SK-N-SH (cell line): ENCODE measurements at regions not wholly inside any gene's neighbourhood (a gene's known extent, or its start where the extent isn't known, plus 50 kb on each side); places are given as distances from the start of the nearest gene placed in this dataset.

Source experiments
- CTCF ChIA-PET: fragments of 300-600, 350-600 bp; formaldehyde crosslinking; extraction: SDS; loops from one replicate; lab custom pipeline; 2021; lab: Yijun Ruan, JAX
- POLR2A ChIA-PET: fragments of 350-600 bp; sonication (Branson Sonifier 250); formaldehyde crosslinking; extraction: SDS; loops from one replicate; lab custom pipeline; 2020; ENCODE audit warnings: antibody characterized with exemption, inconsistent platforms; lab: Yijun Ruan, JAX
- DNase-seq: peaks from one replicate; pipeline ENCODE4 v3.0.0; 2012
- H2AFZ ChIP-seq: fragments of 200-600 bp; sonication (generic); 2 replicates; pipeline ENCODE4 v1.8.1; 2016; ENCODE audit warnings: antibody characterized with exemption, mild to moderate bottlenecking, low read depth
- H3F3A ChIP-seq: fragments of 200-600 bp; sonication (generic); replicated peaks from 2 replicates; pipeline ENCODE3; 2016; ENCODE audit warnings: antibody characterized with exemption, mild to moderate bottlenecking; ENCODE audit not compliant: insufficient read depth
- H3K27ac ChIP-seq, 2 experiments: fragments of 200-500 bp in 1 of 2; fragments of 200-600 bp in 1 of 2; sonication (Bioruptor generic) in 1 of 2; sonication (generic), shearing (Covaris generic) in 1 of 2; 2 replicates each; pipeline versions ENCODE4 v1.5.1 to v1.6.1; 2014 to 2016; ENCODE audit warnings: low read depth in 2 of 2, inconsistent platforms in 1 of 2, low read length in 1 of 2, mild to moderate bottlenecking in 1 of 2, mixed read lengths in 1 of 2
- H3K27me3 ChIP-seq: fragments of 200-600 bp; sonication (generic), shearing (Covaris generic); 2 replicates; pipeline ENCODE4 v1.6.1; 2016; ENCODE audit warnings: mixed run types; ENCODE audit not compliant: insufficient read depth
- H3K36me3 ChIP-seq, 2 experiments: fragments of 200-500 bp in 1 of 2; fragments of 200-600 bp in 1 of 2; sonication (Bioruptor generic) in 1 of 2; sonication (generic) in 1 of 2; replicated peaks in 1 of 2; 2 replicates each; pipeline versions ENCODE3 to v1.5.1; 2014 to 2016; ENCODE audit warnings: low read length in 1 of 2, mild to moderate bottlenecking in 1 of 2; ENCODE audit not compliant: insufficient read depth in 2 of 2, control insufficient read depth in 1 of 2
- H3K4me1 ChIP-seq, 2 experiments: fragments of 200-500 bp in 1 of 2; fragments of 200-600 bp in 1 of 2; sonication (Bioruptor generic) in 1 of 2; sonication (generic), shearing (Covaris generic) in 1 of 2; 2 replicates each; pipeline versions ENCODE4 v1.5.1 to v1.6.1; 2014 to 2016; ENCODE audit warnings: low read depth in 1 of 2, low read length in 1 of 2, mixed run types in 1 of 2; ENCODE audit not compliant: insufficient read depth in 2 of 2, control insufficient read depth in 1 of 2
- H3K4me2 ChIP-seq: fragments of 200-600 bp; sonication (generic), shearing (Covaris generic); 2 replicates; pipeline ENCODE4 v1.6.1; 2017; ENCODE audit warnings: mixed run types
- H3K4me3 ChIP-seq, 2 experiments: fragments of 200-500 bp in 1 of 2; fragments of 200-600 bp in 1 of 2; sonication (Bioruptor generic) in 1 of 2; sonication (generic), shearing (Covaris generic) in 1 of 2; 2 replicates each; pipeline versions ENCODE4 v1.5.1 to v1.8.1; 2014 to 2016; ENCODE audit warnings: low read depth in 2 of 2, inconsistent platforms in 1 of 2, low read length in 1 of 2, mild to moderate bottlenecking in 1 of 2, mixed read lengths in 1 of 2, moderate library complexity in 1 of 2
- H3K79me2 ChIP-seq: fragments of 200-600 bp; sonication (generic); 2 replicates; pipeline ENCODE4 v1.8.1; 2017; ENCODE audit warnings: mild to moderate bottlenecking; ENCODE audit not compliant: insufficient read depth
- H3K9ac ChIP-seq: fragments of 200-600 bp; sonication (generic); 2 replicates; pipeline ENCODE4 v1.6.1; 2017; ENCODE audit warnings: mixed run types
- H3K9me2 ChIP-seq: fragments of 200-600 bp; sonication (generic); 2 replicates; pipeline ENCODE4 v1.6.1; 2017; ENCODE audit warnings: mixed run types
- H3K9me3 ChIP-seq: fragments of 200-600 bp; sonication (generic); 2 replicates; pipeline ENCODE4 v1.6.1; 2017; ENCODE audit warnings: mixed run types, mild to moderate bottlenecking, moderate library complexity
- H4K20me1 ChIP-seq: fragments of 200-600 bp; sonication (generic); 2 replicates; pipeline ENCODE4 v1.6.1; 2017; ENCODE audit warnings: mild to moderate bottlenecking, mixed run types; ENCODE audit not compliant: insufficient read depth
- CHD2 ChIP-seq: fragments of 150-350 bp; IDR thresholded peaks from 2 replicates; pipeline ENCODE4 v1.6.1; 2018; ENCODE audit warnings: low read length; ENCODE audit not compliant: partially characterized antibody
- ELF1 ChIP-seq: IDR thresholded peaks from 2 replicates; pipeline ENCODE4 v1.4.0; 2012
- EP300 ChIP-seq, 2 experiments: IDR thresholded peaks; 2 replicates each; pipeline versions ENCODE4 v1.4.0 to v1.6.1; 2012; ENCODE audit warnings: borderline replicate concordance in 1 of 2, low read depth in 1 of 2, low read length in 1 of 2
- FOXM1 ChIP-seq: IDR thresholded peaks from 2 replicates; pipeline ENCODE4 v1.4.0; 2012; ENCODE audit warnings: low read depth, mild to moderate bottlenecking
- GABPA ChIP-seq: IDR thresholded peaks from 2 replicates; pipeline ENCODE4 v1.4.0; 2012; ENCODE audit warnings: low read depth, mild to moderate bottlenecking
- IRF3 ChIP-seq: fragments of 150-350 bp; IDR thresholded peaks from 2 replicates; pipeline ENCODE4 v1.6.1; 2016; ENCODE audit warnings: mild to moderate bottlenecking, low read depth, low read length
- JUND ChIP-seq: IDR thresholded peaks from 2 replicates; pipeline ENCODE4 v1.4.0; 2012
- MAX ChIP-seq: IDR thresholded peaks from 2 replicates; pipeline ENCODE4 v1.4.0; 2012; ENCODE audit warnings: low read depth
- MXI1 ChIP-seq: IDR thresholded peaks from 2 replicates; pipeline ENCODE4 v1.6.1; 2012; ENCODE audit warnings: mild to moderate bottlenecking, low read depth, low read length, improper control_type of control experiment
- NFIC ChIP-seq: IDR thresholded peaks from 2 replicates; pipeline ENCODE4 v1.4.0; 2012; ENCODE audit warnings: borderline replicate concordance
- NRF1 ChIP-seq: IDR thresholded peaks from 2 replicates; pipeline ENCODE4 v1.6.1; 2012; ENCODE audit warnings: low read depth, mild to moderate bottlenecking, low read length
- POLR2AphosphoS5 ChIP-seq: IDR thresholded peaks from 2 replicates; pipeline ENCODE4 v1.6.1; 2012; ENCODE audit warnings: low read depth, low read length
- RAD21 ChIP-seq: IDR thresholded peaks from 2 replicates; pipeline ENCODE4 v1.6.1; 2012; ENCODE audit warnings: mild to moderate bottlenecking, low read length
- SIN3A ChIP-seq: IDR thresholded peaks from 2 replicates; pipeline ENCODE4 v1.6.1; 2012; ENCODE audit warnings: low read depth, mild to moderate bottlenecking, low read length, moderate library complexity, borderline replicate concordance
- SMC3 ChIP-seq: IDR thresholded peaks from 2 replicates; pipeline ENCODE4 v1.6.1; 2012; ENCODE audit warnings: low read depth, low read length, improper control_type of control experiment
- TAF1 ChIP-seq: IDR thresholded peaks from 2 replicates; pipeline ENCODE4 v1.6.1; 2012; ENCODE audit warnings: low read depth, mild to moderate bottlenecking, low read length, moderate library complexity, borderline replicate concordance
- WGBS: methylation state at CpG from one replicate; pipeline ENCODE4 v1.1.6; 2017; ENCODE audit warnings: low lambda C conversion rate; 5-methylcytosine and 5-hydroxymethylcytosine counted together
- TF ChIP-seq, protein P1 (sequence below): IDR thresholded peaks from 2 replicates; pipeline ENCODE4; 2012
- TF ChIP-seq, protein P2 (sequence below): IDR thresholded peaks from 2 replicates; pipeline ENCODE4 v1.4.0; 2012; ENCODE audit warnings: low read depth, borderline replicate concordance
- TF ChIP-seq, protein P3 (sequence below): IDR thresholded peaks from 2 replicates; pipeline ENCODE4 v1.6.1; 2012; ENCODE audit warnings: mild to moderate bottlenecking, low read depth, low read length, moderate library complexity

- ChIA-PET CTCF (no interaction called here), POLR2A (no interaction called here)
- Histone ChIP-seq H3K4me2 (no peak overlapping the region), H3K9ac (no peak overlapping the region), H3K4me1 (no peaks in the 10 kb centered on the region; a peak in 1 of 4 replicates), H3K9me3 (peaks cover 3% of the 10 kb centered on the region; the same call in 1 of the 2 replicates), H4K20me1 (no peaks in the 10 kb centered on the region), H3K4me3 (no peak overlapping the region), H3K27me3 (no peaks in the 10 kb centered on the region), H2AFZ (no peak overlapping the region), H3F3A (no peaks in the 10 kb centered on the region), H3K36me3 (no peaks in the 10 kb centered on the region), H3K79me2 (no peaks in the 10 kb centered on the region), H3K9me2 (no peaks in the 10 kb centered on the region), H3K27ac (no peak overlapping the region)
- no peak for DNase-seq
- TF ChIP-seq POLR2AphosphoS5 = no peak
- TF ChIP-seq, protein P1, sequence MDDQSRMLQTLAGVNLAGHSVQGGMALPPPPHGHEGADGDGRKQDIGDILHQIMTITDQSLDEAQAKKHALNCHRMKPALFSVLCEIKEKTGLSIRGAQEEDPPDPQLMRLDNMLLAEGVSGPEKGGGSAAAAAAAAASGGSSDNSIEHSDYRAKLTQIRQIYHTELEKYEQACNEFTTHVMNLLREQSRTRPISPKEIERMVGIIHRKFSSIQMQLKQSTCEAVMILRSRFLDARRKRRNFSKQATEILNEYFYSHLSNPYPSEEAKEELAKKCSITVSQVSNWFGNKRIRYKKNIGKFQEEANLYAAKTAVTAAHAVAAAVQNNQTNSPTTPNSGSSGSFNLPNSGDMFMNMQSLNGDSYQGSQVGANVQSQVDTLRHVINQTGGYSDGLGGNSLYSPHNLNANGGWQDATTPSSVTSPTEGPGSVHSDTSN = no peak
- no peak for TF ChIP-seq RAD21
- no peak for TF ChIP-seq CHD2
- no peak for TF ChIP-seq SIN3A
- TF ChIP-seq GABPA = no peak
- TF ChIP-seq FOXM1 = no peak
- no peak for TF ChIP-seq TAF1
- no peak for TF ChIP-seq MXI1
- TF ChIP-seq, protein P2, sequence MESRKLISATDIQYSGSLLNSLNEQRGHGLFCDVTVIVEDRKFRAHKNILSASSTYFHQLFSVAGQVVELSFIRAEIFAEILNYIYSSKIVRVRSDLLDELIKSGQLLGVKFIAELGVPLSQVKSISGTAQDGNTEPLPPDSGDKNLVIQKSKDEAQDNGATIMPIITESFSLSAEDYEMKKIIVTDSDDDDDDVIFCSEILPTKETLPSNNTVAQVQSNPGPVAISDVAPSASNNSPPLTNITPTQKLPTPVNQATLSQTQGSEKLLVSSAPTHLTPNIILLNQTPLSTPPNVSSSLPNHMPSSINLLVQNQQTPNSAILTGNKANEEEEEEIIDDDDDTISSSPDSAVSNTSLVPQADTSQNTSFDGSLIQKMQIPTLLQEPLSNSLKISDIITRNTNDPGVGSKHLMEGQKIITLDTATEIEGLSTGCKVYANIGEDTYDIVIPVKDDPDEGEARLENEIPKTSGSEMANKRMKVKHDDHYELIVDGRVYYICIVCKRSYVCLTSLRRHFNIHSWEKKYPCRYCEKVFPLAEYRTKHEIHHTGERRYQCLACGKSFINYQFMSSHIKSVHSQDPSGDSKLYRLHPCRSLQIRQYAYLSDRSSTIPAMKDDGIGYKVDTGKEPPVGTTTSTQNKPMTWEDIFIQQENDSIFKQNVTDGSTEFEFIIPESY = no peak
- no peak for TF ChIP-seq JUND
- TF ChIP-seq NRF1 = no peak
- TF ChIP-seq SMC3 = no peak
- no peak for TF ChIP-seq EP300 (IDR thresholded peaks at IDR 0.05; ENCODE audit: borderline replicate concordance in 1 of 2, low read depth in 1 of 2, low read length in 1 of 2)
- 34% methylated on average over 4 of the region's 4 CpGs for WGBS
Measured at GRCh38 chr4:189313064-189313463, 627.6 kb upstream of the FRG1 start.

DNA sequence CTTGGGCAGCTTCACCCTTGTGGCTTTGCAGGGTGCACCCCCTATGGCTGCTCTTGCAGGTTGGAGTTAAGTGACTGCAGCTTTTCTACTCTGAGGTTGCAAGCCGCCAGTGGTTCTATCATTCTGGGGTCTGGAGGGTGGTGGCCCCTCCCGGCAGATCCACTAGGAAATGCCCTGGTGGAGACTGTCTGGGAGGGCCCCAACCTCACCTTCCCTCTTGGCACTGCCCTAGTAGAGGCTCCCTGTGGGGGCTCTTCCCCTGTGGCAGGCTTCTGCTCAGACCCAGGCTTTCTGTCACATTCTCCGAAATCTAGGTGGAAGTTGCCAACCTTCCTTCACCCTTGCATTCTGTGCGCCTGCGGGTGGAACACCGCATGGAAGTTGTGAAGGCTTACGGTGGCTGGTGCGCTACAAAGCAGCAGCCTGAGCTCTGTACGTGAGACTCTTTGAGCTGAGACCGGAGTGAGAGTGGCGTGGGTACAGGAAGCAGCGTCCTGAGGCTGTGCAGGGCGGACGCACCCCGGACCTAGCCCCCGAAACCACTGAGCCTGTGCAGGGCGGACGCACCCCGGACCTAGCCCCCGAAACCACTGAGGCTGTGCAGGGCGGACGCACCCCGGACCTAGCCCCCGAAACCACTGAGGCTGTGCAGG lies 626.7 kb upstream of the FRG1 start:
- POLR2A ChIA-PET = no interaction called here
- no peak overlapping the region for H3K9ac ChIP-seq
- no peak for DNase-seq
- no peaks in the 10 kb centered on the region for H3F3A ChIP-seq
- no peaks in the 10 kb centered on the region for H3K27me3 ChIP-seq
- no peaks in the 10 kb centered on the region for H3K9me2 ChIP-seq
- no peak overlapping the region for H3K4me3 ChIP-seq
- H3K4me1 ChIP-seq = no peaks in the 10 kb centered on the region; a peak in 1 of 4 replicates
- TF ChIP-seq MXI1 (no peak), ELF1 (no peak), NRF1 (no peak), FOXM1 (no peak), MAX (no peak), SIN3A (no peak), NFIC (no peak), CHD2 (no peak), JUND (no peak), IRF3 (no peak)
- TF ChIP-seq, protein P3, sequence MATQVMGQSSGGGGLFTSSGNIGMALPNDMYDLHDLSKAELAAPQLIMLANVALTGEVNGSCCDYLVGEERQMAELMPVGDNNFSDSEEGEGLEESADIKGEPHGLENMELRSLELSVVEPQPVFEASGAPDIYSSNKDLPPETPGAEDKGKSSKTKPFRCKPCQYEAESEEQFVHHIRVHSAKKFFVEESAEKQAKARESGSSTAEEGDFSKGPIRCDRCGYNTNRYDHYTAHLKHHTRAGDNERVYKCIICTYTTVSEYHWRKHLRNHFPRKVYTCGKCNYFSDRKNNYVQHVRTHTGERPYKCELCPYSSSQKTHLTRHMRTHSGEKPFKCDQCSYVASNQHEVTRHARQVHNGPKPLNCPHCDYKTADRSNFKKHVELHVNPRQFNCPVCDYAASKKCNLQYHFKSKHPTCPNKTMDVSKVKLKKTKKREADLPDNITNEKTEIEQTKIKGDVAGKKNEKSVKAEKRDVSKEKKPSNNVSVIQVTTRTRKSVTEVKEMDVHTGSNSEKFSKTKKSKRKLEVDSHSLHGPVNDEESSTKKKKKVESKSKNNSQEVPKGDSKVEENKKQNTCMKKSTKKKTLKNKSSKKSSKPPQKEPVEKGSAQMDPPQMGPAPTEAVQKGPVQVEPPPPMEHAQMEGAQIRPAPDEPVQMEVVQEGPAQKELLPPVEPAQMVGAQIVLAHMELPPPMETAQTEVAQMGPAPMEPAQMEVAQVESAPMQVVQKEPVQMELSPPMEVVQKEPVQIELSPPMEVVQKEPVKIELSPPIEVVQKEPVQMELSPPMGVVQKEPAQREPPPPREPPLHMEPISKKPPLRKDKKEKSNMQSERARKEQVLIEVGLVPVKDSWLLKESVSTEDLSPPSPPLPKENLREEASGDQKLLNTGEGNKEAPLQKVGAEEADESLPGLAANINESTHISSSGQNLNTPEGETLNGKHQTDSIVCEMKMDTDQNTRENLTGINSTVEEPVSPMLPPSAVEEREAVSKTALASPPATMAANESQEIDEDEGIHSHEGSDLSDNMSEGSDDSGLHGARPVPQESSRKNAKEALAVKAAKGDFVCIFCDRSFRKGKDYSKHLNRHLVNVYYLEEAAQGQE = no peak
- H3K9me3 ChIP-seq = peaks cover 3% of the 10 kb centered on the region; the same call in 1 of the 2 replicates
- CTCF ChIA-PET = no interaction called here
- H2AFZ ChIP-seq = no peak overlapping the region
- H3K4me2 ChIP-seq = no peak overlapping the region
- no peak overlapping the region for H3K27ac ChIP-seq
- WGBS = 90% methylated on average over 8 of the region's 24 CpGs
- no peaks in the 10 kb centered on the region for H4K20me1 ChIP-seq
- no peaks in the 10 kb centered on the region for H3K36me3 ChIP-seq
- H3K79me2 ChIP-seq = no peaks in the 10 kb centered on the region
